HG02884 (cell line): ENCODE measurements at regions not wholly inside any gene's neighbourhood (a gene's known extent, or its start where the extent isn't known, plus 50 kb on each side); places are given as distances from the start of the nearest gene placed in this dataset.

Experiments
- ATAC-seq: cut with Tn5 transposase; IDR thresholded peaks from one replicate; pipeline ENCODE4 v1.9.1; 2021; ENCODE audit warnings: mild to moderate bottlenecking, moderate library complexity; ENCODE audit not compliant: unreplicated experiment

- no peak for ATAC-seq
Measured at GRCh38 chr3:164477403-164477802, 600.9 kb downstream of the SI start.

- no peak for ATAC-seq
Measured at GRCh38 chr3:164476631-164477030, 601.7 kb downstream of the SI start.

- no peak for ATAC-seq
Measured at GRCh38 chr3:164470471-164470870, 607.8 kb downstream of the SI start.

- ATAC-seq, result no peak
Measured at GRCh38 chr3:164468055-164468454, 610.2 kb downstream of the SI start.

GRCh38 chr3:164467007-164467406 is 611.3 kb downstream of the SI start:
- no peak for ATAC-seq

GRCh38 chr3:164465172-164465571 is 613.1 kb downstream of the SI start:
- no peak for ATAC-seq

GRCh38 chr3:164460851-164461250 is 617.4 kb downstream of the SI start:
- ATAC-seq, result peak; percentile 49

GRCh38 chr3:164459521-164460151 is 618.7 kb downstream of the SI start:
- ATAC-seq, result no peak

GRCh38 chr3:164458986-164459385 is 619.3 kb downstream of the SI start:
- no peak for ATAC-seq

GRCh38 chr3:164453714-164454113 is 624.6 kb downstream of the SI start:
- no peak for ATAC-seq

GRCh38 chr3:164452707-164453106 is 625.6 kb downstream of the SI start:
- ATAC-seq, result no peak

- no peak for ATAC-seq
Measured at GRCh38 chr3:164451072-164451910, 627.0 kb downstream of the SI start.

- ATAC-seq, result no peak
Measured at GRCh38 chr3:164450276-164450905, 627.9 kb downstream of the SI start.

GRCh38 chr3:164419220-164419619 is 659.1 kb downstream of the SI start:
- ATAC-seq, result no peak

- ATAC-seq, result no peak
Measured at GRCh38 chr3:164418414-164418813, 659.9 kb downstream of the SI start.

GRCh38 chr3:164417955-164418354 is 660.3 kb downstream of the SI start:
- ATAC-seq, result no peak

- no peak for ATAC-seq
Measured at GRCh38 chr3:164416491-164417222, 661.6 kb downstream of the SI start.

- no peak for ATAC-seq
Measured at GRCh38 chr3:164408326-164408725, 670.0 kb downstream of the SI start.

- no peak for ATAC-seq
Measured at GRCh38 chr3:164407111-164407510, 671.2 kb downstream of the SI start.

- ATAC-seq, result no peak
Measured at GRCh38 chr3:164406281-164406680, 672.0 kb downstream of the SI start.

- ATAC-seq, result no peak
Measured at GRCh38 chr3:164401923-164402322, 676.4 kb downstream of the SI start.
